HPDE6-E6E7 (cell line): ENCODE measurements at regions not wholly inside any gene's neighbourhood (a gene's known extent, or its start where the extent isn't known, plus 50 kb on each side); places are given as distances from the start of the nearest gene placed in this dataset.
"Not testable (repeated sequence)": the region's sequence is repeated elsewhere in the genome, so short reads cannot be mapped to it uniquely, and the experiment has no call there.

Experiments
- DNase-seq: peaks from one replicate; pipeline ENCODE4 v3.0.0; 2011; ENCODE audit warnings: missing footprints; ENCODE audit errors: extremely low spot score

GRCh38 chr17:70370816-70371215, 201.5 kb downstream of the KCNJ2 start:
- no peak for DNase-seq

DNA sequence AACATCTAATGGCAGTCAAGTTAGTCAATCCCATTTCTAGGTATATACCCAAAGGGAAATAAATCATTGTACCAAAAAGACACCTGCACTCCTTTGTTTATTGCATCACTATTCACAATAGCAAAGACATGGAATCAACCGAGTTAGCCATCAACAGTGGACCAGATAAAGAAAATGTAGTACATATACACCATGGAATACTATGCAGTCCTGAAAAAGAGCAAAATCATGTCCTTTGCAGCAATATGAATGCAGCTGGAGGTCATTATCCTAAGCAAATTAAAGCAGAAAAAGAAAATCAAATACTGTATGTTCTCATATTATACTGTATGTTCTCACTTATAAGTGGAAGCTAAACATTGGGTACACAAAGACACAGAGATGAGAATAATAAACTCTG, 204.0 kb downstream of the KCNJ2 start:
- no peak for DNase-seq

DNA sequence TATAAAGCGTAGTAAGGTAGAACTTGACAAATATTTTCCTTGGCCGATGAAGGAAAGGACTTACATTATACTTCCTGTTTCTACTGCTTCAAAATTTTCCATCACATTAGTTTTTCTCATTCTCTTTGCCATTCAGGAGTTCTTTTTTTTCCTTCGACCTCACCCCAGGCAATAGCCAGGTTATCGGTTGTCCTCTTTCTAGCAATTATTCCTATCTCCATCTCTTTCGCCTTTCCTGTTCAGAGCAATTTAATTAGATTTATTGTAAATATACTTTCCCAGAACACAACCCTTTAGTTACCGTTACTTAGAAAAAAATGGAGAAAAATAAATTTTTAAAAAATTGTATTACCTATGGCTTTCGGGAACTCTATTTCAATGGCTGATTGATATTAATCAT, 205.2 kb downstream of the KCNJ2 start:
- DNase-seq, result no peak

GRCh38 chr17:70375406-70375805, 206.1 kb downstream of the KCNJ2 start:
- DNase-seq, result no peak

DNA sequence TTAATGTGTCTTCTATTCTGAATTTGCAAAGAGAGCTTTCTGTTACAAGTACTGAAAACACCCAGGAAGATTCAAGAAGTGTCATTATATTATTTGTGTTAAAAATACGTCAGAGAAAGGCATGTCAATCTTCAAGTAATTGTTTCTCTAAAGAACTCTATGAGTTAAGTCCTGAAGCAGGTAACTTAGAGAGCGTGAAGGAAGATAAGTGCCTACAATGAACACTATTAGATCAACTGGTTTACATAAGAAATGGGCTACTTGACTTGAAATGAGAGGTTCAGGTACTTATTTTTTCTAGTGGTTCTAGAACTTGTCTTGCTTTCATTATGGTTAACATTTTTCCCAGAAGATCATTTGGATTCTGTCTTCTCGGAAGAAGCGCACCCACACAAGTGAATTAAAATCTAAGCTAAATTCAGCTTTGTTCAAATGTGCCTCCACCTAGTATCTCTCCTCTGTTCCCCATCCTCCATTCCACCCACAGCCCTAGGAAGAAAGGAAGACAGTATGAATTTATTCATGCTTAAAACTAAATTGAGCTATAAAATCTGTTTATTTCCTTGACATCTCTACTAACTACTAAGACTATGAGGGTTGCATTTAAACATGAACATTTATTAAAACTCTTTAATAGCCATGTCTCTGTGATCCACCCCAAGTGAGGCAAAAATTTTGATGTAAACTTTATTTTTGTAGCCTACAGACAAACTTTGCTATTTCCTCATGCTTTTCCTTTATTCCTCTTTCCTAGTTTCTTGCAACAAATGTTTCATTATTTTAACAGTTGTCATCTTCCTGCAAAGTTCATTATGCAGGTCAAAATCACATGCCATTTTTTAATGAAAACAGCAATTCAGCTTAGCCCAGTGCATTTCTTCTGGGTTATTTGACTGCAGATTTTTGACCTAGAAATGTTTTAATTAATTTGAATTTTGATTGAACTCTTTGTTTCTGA, 206.8 kb downstream of the KCNJ2 start:
- no peak for DNase-seq

GRCh38 chr17:70377654-70378053, 208.3 kb downstream of the KCNJ2 start:
- DNase-seq, result no peak

DNA sequence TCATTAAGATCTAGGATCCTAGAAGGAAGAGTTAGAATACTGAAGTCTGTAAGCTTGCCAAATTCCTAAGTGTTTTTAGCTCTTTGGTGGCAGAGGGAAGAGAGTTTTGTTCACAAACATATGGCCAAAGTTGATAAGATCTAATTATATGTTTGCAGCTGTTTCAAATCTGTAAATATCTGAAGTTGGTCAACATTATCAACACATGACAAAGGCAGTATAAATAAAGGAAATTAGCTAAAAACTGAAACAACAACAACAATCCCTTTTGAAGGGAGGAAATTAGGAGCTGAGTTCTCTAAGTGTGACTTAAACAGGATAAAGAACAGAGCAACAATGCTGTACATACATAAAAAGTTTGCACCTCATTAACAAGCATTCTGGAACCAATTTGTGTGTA, 208.7 kb downstream of the KCNJ2 start:
- DNase-seq, result no peak

GRCh38 chr17:70379945-70380344, 210.6 kb downstream of the KCNJ2 start:
- DNase-seq, result no peak

DNA sequence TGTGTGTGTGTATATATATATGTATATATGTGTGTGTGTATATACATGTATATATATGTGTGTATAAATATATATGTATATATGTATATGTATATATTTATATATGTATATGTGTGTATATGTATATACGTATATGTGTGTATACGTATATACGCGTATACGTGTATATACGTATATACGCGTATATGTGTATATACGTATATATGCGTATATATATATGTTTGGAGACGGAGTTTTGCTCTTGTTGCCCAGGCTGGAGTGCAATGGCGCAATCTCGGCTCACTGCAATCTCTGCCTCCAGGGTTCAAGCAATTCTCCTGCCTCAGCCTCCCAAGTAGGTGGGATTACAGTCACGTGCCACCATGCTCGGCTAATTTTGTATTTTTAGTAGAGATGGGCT, 212.6 kb downstream of the KCNJ2 start:
- DNase-seq, result not testable (repeated sequence)

- DNase-seq, result no peak
Observed at GRCh38 chr17:70388326-70388725, 219.0 kb downstream of the KCNJ2 start.

- not testable (repeated sequence) for DNase-seq
Observed at GRCh38 chr17:70389232-70389757, 220.0 kb downstream of the KCNJ2 start.

DNA sequence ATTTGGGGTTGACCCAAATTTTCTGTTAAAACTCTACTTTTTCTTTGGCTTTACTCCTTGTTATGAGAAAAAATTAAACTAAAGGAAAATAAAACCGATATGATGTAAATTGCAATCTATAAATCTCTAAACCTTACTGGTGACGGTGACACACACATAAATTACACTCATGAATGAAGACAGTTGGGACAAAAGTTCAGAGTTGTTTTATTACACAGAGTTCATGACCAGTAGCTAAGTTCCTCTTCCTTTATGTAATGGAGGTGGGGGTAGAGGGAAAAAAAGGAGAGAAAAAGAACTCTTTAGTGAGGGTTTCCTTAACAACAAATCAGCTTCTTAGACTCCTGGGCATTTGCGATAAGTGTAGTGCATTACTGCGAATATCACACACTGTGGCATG, 220.7 kb downstream of the KCNJ2 start:
- DNase-seq, result no peak

DNA sequence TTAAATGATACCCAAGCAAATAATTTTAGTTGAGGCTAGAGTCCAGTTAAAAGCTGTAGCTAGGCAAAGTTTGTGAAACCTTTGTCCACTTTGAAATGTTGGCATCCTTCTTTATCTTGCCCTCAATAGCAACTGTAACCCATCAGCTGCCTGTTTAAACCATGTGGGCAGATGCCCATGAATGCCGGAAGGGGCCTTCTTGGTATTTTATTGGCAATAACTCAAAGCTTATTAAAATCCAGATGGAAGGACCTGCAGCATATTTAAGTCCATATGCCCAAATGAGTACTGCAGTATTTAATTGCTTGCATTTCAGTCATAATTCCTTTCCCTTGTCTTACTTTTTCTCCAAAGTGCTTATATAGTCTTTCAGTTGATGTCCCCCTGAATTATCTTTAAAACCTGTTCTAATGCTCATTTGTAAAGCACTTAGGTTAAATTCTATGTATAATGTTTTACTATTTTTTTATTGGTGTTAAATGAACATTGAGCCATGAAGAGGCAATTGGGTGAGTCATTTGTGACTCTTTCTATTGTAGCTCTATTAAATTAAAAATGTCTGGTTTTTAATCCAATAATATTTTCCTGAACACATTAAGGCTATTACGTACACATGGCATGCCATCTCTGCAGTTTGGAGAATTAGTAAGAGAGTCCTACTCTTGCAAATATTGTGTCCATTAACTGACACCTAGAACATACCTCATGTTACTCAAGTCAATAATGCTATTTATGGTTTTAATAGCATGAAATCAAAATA, 225.3 kb downstream of the KCNJ2 start:
- DNase-seq, result no peak

- DNase-seq, result peak; percentile 58
Observed at GRCh38 chr17:70405492-70406220, 236.3 kb downstream of the KCNJ2 start.

DNA sequence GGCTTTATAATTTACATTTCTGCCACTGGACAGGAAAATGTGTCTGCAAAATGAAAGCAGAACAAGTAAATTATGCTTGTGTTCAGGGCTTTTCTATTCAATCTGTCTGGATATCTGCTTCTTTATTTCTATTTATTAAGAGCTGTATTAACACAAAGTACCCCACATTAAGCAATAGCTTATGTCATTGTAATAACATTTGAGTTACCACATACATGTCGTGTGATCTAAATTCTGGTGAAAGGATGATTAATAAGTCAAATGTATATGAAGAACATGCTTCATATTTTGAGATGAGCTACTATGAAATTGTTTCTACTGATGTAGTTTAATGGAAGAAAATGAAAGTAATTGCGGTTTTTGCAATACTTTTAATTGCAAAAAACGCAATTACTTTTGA, 238.2 kb downstream of the KCNJ2 start:
- DNase-seq, result no peak

- no peak for DNase-seq
Observed at GRCh38 chr17:70408768-70409167, 239.4 kb downstream of the KCNJ2 start.

- DNase-seq, result no peak
Observed at GRCh38 chr17:70414300-70414699, 245.0 kb downstream of the KCNJ2 start.

DNA sequence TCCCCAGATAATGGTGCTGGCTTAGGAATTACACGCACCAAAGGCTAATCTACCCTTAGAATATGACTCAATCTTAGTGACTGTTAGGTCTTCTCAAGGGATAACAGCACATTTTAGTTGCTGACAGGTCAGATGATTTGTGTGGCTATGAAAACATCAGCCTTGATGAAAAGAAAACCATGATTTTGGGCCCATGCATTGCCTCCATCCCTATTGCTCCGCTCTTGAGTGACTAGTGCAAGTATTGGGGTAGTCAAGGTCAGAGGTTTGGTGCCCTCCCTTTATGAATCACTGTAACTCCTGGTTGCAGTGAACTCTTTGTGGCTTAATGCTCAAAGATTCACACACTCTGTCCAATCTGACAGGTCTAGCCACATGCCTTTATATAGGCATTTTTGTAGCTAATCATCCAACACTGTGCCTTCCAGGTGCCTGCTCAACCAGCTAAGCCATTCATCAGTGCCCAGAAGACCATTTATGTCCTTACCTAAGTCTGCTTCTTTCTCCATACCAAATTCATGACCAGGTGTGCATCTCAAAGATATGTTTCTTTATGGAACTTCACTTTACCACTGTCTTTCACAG, 251.6 kb downstream of the KCNJ2 start:
- DNase-seq, result no peak

GRCh38 chr17:70422862-70423261, 253.5 kb downstream of the KCNJ2 start:
- no peak for DNase-seq

DNA sequence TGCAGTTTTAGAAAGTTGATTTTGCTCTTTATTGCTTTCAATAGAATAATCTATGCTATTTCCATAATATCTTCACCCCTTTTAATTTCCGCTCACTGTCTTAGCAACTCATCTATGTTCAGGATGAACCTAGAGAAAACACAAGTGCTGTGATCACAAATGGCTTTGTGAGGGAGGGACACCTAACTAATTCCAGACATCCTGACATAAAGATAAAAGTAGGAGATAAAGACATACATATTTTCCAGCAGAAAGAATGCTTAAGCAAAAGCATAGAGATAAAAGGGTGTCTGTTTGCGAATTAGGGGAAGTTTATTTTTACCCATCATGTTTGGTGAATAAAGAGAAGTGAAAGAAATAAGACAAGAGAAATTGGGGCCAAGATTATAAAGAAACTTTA, 254.2 kb downstream of the KCNJ2 start:
- DNase-seq, result no peak

DNA sequence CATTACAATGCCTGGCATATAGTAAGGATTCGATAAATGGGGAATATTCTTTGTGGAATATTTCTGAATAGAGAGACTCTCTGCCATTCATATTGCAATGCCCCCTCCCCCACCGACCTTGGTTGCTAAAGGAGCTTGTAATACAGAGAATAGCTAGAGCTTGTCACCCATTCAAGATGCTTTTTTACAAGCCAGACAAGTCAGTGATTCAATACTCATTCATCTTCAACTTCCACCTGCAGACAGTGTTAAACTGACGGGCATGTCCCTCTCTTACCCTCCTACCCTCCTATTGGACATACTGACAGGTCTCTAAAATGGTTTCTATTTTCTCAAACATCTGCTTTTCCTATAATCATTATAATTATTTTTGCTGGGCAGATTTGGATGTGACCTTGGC, 257.4 kb downstream of the KCNJ2 start:
- DNase-seq, result no peak
